NOMO-1 treated with DMSO at 0.1 percent for 48 hours (cell line): ENCODE measurements at regions not wholly inside any gene's neighbourhood (a gene's known extent, or its start where the extent isn't known, plus 50 kb on each side); places are given as distances from the start of the nearest gene placed in this dataset.
A peak's percentile ranks its signal among the peaks of the same experiment; 100 is the strongest.

ENCODE experiments used
- DNase-seq: peaks from one replicate; lab custom pipeline; 2025; ENCODE audit not compliant: unreplicated experiment; lab: John Stamatoyannopoulos, UW

DNA sequence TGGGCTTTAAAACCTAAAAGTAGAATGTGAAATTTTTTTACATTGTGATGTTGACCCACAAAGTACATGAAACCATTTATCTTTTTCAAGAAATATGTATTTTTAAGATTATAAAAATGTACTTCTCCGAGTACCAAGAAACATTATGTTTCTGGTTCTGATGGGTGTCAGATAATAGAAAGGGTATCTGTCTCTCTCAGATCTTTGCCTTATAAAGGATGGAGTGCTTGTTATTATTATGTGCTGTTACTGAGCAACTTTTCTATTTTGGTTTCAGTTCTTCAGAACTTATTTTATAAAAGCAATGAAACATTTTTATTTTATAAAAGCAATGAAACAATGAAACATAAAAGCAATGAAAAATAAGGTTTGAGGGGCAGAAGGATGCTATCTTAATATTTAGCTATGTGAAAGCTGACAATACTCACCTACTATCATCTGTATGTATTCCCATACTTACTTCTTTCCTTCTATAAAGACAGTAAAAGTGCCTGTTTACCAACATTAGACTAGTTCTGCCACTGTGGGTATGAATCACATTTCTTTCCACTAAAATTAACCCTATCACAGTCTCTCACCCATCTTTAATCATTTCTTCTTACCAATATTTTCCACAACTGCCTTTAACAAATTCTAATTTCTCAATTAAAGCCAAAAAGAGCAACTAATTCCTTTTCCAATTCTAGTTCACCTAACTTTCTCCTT is 540.7 kb upstream of the KCNMB2 start:
- DNase-seq = no peak

DNA sequence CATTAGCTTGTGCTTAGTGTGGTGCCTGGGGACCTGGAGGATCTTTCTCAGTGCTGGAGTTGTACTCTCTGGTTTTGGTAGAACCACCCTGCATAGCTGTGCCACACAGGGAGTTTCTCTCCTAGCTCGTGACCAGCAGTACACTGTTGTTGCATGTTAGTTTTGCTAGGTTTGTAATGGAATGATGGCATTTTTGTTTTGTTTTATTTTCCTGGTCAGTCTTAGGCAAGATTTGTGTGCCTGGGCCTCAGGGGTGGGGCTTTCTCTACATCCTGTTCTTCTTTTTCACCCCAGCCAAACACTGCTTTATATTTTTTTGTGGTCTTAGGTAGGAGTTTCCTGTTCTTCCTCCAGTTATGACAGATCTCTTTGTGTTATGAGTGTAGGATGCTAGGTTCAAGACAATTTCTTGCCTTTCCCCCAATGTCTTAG is 534.5 kb upstream of the KCNMB2 start:
- DNase-seq = peak; percentile 88

DNA sequence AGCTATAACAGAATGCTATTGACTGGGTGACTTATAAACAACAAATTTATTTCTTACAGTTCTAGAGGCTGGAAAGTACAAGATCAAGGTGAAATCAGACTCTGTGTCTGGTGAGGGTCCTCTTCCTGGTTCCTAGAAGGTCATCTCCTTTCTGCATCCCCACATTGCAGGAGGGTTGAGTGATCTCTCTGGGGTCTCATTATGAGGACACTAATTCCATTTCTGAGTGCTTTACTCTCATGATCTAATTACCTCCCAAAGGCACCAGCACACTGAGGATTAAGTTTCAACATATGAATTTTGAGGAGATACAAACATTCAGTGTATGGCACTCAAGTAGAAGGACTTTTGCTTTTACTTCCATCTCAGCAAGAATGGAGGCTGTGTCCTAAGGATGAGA is 534.1 kb upstream of the KCNMB2 start:
- DNase-seq = no peak

GRCh38 chr3:178003756-178004155 is 532.5 kb upstream of the KCNMB2 start:
- peak; percentile 91 for DNase-seq

GRCh38 chr3:178005961-178006360 is 530.3 kb upstream of the KCNMB2 start:
- DNase-seq = no peak

DNA sequence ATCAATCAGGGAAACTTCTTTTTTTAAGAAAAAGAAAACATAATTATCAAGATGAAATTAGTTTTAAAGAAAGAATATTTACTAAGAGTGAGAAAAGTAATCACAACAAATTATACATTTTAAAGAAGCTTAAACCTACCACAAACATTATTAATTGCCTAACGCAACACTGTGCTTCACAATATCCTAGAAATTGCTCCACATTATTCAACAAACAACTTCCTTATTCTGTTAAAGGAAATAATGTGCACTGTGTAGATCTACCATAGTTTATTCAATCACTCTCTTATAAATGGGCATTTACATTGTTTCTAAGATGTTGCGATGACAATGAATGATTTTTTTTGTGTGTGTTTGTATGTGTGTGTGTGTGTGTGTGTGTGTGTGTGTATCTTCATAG is 525.9 kb upstream of the KCNMB2 start:
- DNase-seq = peak; percentile 85

GRCh38 chr3:178019645-178020044 is 516.6 kb upstream of the KCNMB2 start:
- DNase-seq = no peak

GRCh38 chr3:178022599-178022998 is 513.6 kb upstream of the KCNMB2 start:
- DNase-seq = no peak

DNA sequence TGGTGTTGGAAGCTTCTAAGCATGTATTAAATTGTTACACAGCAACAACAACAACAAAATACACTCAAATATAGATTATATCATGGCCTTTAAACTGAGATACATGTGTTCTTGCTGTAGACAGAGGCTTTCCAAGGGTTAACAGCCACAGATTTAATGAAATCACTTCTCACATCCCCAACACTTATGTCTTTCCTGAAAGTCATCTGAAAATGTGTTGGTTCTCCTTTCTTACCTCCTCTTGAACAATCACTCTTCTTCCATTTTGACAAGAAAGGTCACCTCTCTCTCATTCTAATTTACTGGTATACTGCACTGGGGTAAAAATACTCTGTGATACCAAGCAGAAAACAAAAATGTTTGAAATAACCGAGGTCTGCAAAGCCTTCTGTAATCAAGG is 507.3 kb upstream of the KCNMB2 start:
- peak; percentile 21 for DNase-seq

DNA sequence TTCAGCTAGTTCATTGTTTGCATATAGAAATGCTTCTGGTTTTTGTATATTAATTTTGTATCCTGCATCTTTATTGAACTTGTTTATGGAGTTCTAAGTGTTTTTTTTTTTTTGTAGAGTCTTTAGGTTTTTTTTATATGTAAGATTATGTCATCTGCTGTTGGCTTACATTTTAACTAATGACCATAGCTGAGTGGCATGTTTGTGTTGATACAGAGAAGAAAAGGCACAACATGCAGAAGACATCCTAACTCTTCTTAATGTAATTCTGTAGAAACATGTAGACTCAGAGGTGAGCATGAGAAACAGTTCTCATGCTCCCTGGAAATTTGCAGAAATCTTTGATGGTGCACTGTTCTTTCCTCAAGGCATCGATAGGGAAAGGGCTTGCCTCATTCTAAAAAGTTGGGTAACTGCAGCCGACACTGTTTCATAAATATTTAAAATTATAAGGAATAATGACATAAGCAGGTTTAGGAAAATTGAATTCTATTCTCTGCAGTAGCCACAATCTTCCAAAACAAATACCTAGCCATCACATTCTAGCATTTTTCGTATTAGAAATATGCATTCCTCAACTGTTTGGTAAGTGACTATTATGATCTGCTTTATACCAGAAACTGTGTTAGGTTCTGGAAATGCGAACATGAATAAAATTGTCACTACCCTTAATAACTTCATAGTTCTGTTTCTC is 499.6 kb upstream of the KCNMB2 start:
- DNase-seq = no peak

GRCh38 chr3:178041931-178042330 is 494.3 kb upstream of the KCNMB2 start:
- DNase-seq = no peak

GRCh38 chr3:178042376-178042775 is 493.9 kb upstream of the KCNMB2 start:
- DNase-seq = no peak

DNA sequence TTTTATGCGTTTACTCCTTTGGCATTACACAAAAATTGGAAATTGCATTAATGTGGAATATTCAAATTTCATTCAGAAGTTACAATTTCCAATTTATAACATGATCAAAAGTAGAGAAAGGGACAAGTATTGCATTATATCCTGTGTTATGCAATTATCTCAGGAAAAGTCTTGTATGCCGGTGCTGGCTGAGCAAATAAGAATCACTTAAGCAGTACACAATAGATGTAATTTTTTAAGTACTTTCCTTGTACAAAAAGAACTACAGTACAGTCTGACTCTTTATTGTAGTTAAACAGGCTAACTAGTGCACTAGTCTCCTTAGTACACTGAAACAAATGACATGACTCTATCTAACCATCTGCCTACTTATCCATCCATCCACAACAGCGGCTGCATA is 493.2 kb upstream of the KCNMB2 start:
- DNase-seq = no peak

DNA sequence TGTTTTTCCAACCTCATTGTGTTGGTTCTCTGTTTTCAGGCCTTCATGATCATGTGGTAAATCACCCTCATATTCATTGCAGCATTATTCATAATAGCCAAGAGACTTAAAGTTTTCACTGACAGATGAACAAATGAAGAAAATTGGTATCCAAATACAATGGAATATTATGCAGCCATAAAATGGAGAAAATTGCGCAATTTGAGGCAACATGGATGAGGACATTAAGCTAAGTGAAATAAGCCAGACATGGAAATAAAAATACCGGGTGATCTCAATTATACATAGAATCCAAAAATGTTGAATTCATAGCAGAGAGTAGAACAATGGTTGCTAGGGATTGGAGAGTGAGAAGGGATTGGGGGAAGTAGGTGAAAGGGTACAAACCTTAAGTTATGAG is 491.9 kb upstream of the KCNMB2 start:
- no peak for DNase-seq

DNA sequence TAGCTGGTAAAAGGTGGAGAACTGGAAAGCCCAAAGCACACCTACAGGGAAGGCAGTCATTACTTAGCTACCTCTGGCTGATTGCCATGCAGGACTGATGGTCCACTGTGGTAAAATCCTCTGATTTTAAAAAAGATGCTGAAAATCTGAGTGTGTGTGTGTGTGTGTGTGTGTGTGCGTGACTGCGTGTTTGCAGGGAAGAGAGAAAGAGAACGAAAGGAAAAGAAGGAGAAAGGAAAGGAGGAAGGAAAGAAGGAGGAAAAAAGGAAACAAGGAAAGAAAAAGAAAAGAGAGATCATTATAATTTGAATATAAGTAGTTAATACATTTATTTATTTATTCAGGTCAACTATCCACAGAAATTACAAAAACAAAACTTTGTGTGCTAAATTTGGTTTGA is 488.7 kb upstream of the KCNMB2 start:
- no peak for DNase-seq

- DNase-seq = no peak
These were observed 487.5 kb upstream of the KCNMB2 start for GRCh38 chr3:178048768-178049167.

GRCh38 chr3:178054471-178054870 is 481.8 kb upstream of the KCNMB2 start:
- peak; percentile 52 for DNase-seq

DNA sequence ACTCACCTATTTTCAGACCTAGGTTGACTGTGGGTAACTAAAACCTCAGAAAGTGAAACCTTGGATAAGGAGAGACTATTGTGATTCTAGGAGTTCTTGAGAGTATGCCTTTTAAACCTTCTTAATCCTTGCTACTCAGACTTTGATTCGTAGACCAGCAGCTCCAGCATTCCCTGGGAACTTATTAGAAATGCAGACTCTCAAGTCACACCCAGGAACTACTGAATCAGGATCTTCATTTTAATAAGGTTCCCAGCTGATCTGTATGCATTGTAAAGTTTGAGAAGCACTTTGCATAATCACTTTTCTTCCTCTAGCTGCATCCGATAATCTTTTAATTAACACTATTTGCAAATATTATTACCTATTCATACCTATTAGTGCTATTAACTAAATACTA is 480.3 kb upstream of the KCNMB2 start:
- DNase-seq = no peak

DNA sequence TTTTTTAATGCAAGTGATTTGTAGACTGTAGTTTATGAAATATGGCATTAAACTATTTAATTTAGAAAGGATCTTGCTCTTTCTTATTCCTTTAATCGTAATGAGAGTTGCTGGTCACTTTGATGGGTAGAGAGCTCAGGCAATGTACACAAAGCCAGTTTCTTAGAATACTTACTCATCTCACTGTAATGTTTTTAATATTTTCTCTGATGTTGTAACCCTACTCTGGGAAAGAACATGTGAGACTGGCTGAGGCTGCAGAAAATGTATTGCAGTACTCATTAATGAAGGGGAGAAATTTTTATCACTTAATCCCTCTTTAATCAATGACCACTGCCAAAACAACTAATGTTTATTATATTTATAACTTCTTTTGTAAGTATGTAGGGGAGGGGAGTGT is 479.4 kb upstream of the KCNMB2 start:
- DNase-seq = no peak

DNA sequence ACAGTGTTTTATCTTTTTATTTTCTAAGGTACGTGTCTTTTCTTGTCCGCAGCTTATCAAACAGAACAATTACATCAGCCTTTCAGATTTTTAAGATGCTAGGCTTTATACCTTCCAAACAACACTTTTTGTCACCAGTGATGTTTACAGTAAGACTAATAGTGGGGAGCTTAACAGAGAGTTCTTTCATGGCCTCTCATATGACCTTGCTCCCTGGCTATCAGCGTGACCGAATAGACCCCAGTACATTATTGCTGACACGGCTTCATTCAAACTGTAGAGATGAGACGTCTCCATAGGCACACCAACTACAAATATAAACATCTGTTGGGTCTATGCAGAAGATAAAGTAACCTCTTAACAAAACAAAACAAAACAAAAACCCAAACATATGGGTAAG is 477.6 kb upstream of the KCNMB2 start:
- DNase-seq = no peak

- DNase-seq = no peak
These were observed 477.1 kb upstream of the KCNMB2 start for GRCh38 chr3:178059119-178059518.

GRCh38 chr3:178059836-178060235 is 476.4 kb upstream of the KCNMB2 start:
- DNase-seq = no peak

GRCh38 chr3:178060407-178060806 is 475.8 kb upstream of the KCNMB2 start:
- DNase-seq = no peak
